ENCODE measurements at regions not wholly inside any gene's neighbourhood (a gene's known extent, or its start where the extent isn't known, plus 50 kb on each side); places are given as distances from the start of the nearest gene placed in this dataset.

GRCh38 chr7:125530553-125530952 is 600.9 kb upstream of the POT1 start:
- no peaks in the 10 kb centered on the region for H3K36me3 ChIP-seq (ENCODE audit: low read depth)
- no peak for DNase-seq
- intact Hi-C loops (cut with DNase I, micrococcal nuclease), result no loop called here
- H3K4me3 ChIP-seq, result no peak overlapping the region
- H3K4me1 ChIP-seq (ENCODE audit: low read depth), result no peaks in the 10 kb centered on the region
- no peaks in the 10 kb centered on the region for H3K9me3 ChIP-seq
- TF ChIP-seq, protein P1, sequence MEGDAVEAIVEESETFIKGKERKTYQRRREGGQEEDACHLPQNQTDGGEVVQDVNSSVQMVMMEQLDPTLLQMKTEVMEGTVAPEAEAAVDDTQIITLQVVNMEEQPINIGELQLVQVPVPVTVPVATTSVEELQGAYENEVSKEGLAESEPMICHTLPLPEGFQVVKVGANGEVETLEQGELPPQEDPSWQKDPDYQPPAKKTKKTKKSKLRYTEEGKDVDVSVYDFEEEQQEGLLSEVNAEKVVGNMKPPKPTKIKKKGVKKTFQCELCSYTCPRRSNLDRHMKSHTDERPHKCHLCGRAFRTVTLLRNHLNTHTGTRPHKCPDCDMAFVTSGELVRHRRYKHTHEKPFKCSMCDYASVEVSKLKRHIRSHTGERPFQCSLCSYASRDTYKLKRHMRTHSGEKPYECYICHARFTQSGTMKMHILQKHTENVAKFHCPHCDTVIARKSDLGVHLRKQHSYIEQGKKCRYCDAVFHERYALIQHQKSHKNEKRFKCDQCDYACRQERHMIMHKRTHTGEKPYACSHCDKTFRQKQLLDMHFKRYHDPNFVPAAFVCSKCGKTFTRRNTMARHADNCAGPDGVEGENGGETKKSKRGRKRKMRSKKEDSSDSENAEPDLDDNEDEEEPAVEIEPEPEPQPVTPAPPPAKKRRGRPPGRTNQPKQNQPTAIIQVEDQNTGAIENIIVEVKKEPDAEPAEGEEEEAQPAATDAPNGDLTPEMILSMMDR (IDR thresholded peaks at IDR 0.05), result no peak
- ATAC-seq, result no peak

DNA sequence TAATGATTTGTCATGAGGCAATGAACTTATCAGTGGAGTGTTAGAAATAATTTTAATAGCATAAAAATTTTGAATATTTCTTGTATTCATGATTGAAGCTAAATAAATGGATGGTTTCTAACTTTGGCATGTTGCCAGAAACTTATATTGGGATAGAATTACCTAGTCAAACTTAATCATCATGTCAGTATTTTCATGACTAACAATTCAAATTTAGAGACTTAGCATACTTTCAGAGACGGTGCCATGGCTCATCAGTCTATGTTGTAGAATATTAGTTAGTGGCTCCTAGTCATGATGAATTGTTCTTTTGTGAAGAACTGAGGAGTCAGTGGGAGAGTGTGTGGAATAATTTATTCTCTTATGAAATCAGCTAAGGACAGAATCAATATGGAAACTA is 599.6 kb upstream of the POT1 start:
- no peaks in the 10 kb centered on the region for H3K36me3 ChIP-seq (ENCODE audit: low read depth)
- peaks cover under 1% of the 10 kb centered on the region for H3K9me3 ChIP-seq
- intact Hi-C loops (cut with DNase I, micrococcal nuclease), result no loop called here
- no peak overlapping the region for H3K4me3 ChIP-seq
- TF ChIP-seq, protein P1 (IDR thresholded peaks at IDR 0.05), result no peak
- ATAC-seq (no peak), DNase-seq (no peak)
- no peaks in the 10 kb centered on the region for H3K4me1 ChIP-seq (ENCODE audit: low read depth)

GRCh38 chr7:125526958-125527357 is 597.3 kb upstream of the POT1 start:
- DNase-seq (no peak), ATAC-seq (no peak)
- no peak overlapping the region for H3K4me3 ChIP-seq
- TF ChIP-seq, protein P1 (IDR thresholded peaks at IDR 0.05), result no peak
- intact Hi-C loops (cut with DNase I, micrococcal nuclease), result no loop called here
- peaks cover 3% of the 10 kb centered on the region for H3K9me3 ChIP-seq
- no peaks in the 10 kb centered on the region for H3K36me3 ChIP-seq (ENCODE audit: low read depth)
- H3K4me1 ChIP-seq (ENCODE audit: low read depth), result no peaks in the 10 kb centered on the region

GRCh38 chr7:125526092-125526491 is 596.5 kb upstream of the POT1 start:
- H3K9me3 ChIP-seq, result peaks cover 3% of the 10 kb centered on the region
- ATAC-seq (no peak), DNase-seq (no peak)
- H3K36me3 ChIP-seq (ENCODE audit: low read depth), result no peaks in the 10 kb centered on the region
- no peak overlapping the region for H3K4me3 ChIP-seq
- TF ChIP-seq, protein P1 (IDR thresholded peaks at IDR 0.05), result no peak
- H3K4me1 ChIP-seq (ENCODE audit: low read depth), result no peaks in the 10 kb centered on the region
- intact Hi-C loops (cut with DNase I, micrococcal nuclease), result no loop called here

GRCh38 chr7:125516194-125516593 is 586.6 kb upstream of the POT1 start:
- no peak overlapping the region for H3K4me3 ChIP-seq
- H3K36me3 ChIP-seq (ENCODE audit: low read depth), result no peaks in the 10 kb centered on the region
- TF ChIP-seq, protein P1 (IDR thresholded peaks at IDR 0.05), result no peak
- H3K4me1 ChIP-seq (ENCODE audit: low read depth), result no peaks in the 10 kb centered on the region
- no peak for ATAC-seq
- intact Hi-C loops (cut with DNase I, micrococcal nuclease), result no loop called here
- no peak for DNase-seq
- H3K9me3 ChIP-seq, result no peaks in the 10 kb centered on the region

DNA sequence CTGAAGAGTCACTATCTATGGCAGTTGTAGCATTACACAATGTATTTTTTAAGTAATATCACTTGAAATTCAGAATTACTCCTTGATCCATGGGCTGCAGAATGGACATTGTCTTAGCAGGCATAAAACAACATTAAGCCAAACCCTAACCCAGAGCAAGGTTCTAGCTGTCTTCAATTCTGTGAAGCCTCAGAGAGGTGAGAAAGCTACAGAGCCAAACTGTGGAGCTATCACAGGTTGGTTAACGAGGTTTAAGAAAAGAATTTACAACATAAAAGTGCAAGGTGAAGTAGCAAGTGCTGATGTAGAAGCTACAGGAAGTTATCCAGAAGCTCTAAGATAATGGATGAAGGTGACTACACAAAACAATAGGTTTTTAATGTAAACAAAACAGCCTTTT is 582.7 kb upstream of the POT1 start:
- DNase-seq, result no peak
- H3K4me3 ChIP-seq, result no peak overlapping the region
- no peaks in the 10 kb centered on the region for H3K36me3 ChIP-seq (ENCODE audit: low read depth)
- no peaks in the 10 kb centered on the region for H3K9me3 ChIP-seq
- no peaks in the 10 kb centered on the region for H3K4me1 ChIP-seq (ENCODE audit: low read depth)
- ATAC-seq, result no peak
- intact Hi-C loops (cut with DNase I, micrococcal nuclease), result no loop called here
- TF ChIP-seq, protein P1 (IDR thresholded peaks at IDR 0.05), result no peak

Data from mucosa of descending colon (tissue), 3 donors.